ENCODE measurements at regions not wholly inside any gene's neighbourhood (a gene's known extent, or its start where the extent isn't known, plus 50 kb on each side); places are given as distances from the start of the nearest gene placed in this dataset.

GRCh38 chr9:7947577-7947976 is 148.0 kb upstream of the DMAC1 start:
- DNase-seq (ENCODE audit: low read depth in 3 of 3) = no peak

GRCh38 chr9:7946458-7946857 is 146.9 kb upstream of the DMAC1 start:
- DNase-seq (ENCODE audit: low read depth in 3 of 3) = no peak

GRCh38 chr9:7944572-7944971 is 145.0 kb upstream of the DMAC1 start:
- DNase-seq (ENCODE audit: low read depth in 3 of 3) = no peak

DNA sequence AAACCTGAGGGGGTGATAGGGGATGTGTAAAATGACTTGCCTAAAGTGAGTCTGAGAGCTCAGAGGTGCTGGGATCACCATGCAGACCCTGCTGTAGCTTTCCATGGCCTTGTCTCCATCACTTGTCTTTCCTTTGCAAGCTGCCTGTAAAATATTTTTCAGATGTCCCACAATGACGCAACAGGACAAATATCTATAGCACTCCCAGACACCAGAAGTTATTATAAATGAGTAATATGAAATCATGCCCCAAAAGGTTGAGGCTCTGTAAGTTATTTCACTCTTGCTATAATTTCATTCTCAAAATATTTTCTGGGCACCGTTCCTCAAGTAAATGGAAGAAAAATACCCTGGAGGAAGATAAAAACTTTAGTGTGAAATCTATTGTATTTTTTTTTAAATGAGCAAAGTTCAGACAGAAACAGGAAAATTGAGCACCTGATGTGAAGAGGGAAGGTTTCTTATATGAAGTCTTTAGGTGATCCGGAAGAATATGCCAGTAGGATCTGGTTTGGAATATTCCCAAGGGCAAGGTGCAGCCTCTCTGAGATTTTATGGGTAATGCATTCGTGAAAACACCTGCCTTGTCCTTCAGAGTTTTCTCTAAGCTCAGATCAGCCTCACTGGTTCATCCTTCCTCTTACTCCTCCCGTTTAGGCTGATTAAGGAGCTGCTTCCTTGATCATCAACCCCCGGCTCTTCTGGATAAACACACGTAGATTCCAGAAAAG is 138.3 kb upstream of the DMAC1 start:
- no peak for DNase-seq (ENCODE audit: low read depth in 3 of 3)

DNA sequence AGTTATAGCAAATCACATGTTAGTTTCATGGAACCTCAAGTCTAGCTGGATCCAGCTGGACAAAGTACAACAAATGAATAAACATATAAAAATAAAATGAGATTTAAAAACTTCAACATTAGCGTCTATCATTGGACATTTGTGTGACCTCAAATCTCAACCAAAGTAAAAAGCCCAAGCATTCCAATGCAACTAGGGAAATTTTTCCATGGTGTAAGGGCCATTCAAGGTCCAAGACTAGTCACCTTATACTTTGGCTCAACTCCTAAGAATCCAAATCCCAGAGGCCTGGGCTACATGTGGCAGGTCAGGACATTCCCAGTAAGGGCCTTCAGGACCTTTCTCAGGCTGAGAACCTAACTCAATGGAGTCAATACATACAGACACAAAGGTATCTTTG is 137.4 kb upstream of the DMAC1 start:
- no peak for DNase-seq (ENCODE audit: low read depth in 3 of 3)

GRCh38 chr9:7936163-7936562 is 136.6 kb upstream of the DMAC1 start:
- DNase-seq (ENCODE audit: low read depth in 3 of 3) = no peak

DNA sequence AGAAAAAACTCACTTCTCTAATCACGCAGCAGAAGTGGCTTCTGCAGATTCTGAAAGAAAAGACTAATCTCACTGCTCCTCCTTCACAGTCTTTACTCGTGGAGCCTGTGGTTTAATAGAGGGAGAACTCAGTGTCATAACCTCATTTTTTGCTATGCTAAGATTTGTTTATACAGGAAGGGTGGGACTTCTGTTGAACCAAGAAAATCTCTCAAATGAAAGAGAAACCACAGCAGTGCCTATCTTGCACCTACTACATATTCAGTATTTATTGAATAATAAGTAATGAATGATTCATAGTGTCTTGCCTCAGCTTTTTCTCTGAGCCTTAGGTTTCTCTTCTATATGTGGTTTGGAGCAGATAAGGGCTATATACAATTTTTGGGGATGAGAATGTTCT is 136.1 kb upstream of the DMAC1 start:
- DNase-seq (ENCODE audit: low read depth in 3 of 3) = no peak

GRCh38 chr9:7932767-7933166 is 133.2 kb upstream of the DMAC1 start:
- DNase-seq (ENCODE audit: low read depth in 3 of 3) = no peak

DNA sequence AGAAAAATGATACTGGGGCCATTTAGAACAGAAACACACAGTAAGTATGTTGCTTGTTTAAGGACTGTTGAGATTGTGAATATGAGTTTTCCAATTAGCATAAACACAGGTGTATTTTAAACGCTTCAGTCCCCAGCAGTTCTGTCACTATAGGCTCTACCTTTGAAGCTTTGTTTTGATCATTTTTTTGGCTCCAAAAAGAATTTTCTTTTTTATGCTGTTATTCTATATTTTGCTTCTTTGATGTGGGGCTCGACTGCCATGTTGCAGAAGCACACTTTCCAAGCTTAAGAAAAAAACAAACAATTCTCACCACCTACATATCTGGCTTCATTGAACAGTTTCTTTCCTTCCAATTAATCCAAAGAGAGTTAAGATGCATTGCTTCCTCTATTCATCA is 131.0 kb upstream of the DMAC1 start:
- no peak for DNase-seq (ENCODE audit: low read depth in 3 of 3)

DNA sequence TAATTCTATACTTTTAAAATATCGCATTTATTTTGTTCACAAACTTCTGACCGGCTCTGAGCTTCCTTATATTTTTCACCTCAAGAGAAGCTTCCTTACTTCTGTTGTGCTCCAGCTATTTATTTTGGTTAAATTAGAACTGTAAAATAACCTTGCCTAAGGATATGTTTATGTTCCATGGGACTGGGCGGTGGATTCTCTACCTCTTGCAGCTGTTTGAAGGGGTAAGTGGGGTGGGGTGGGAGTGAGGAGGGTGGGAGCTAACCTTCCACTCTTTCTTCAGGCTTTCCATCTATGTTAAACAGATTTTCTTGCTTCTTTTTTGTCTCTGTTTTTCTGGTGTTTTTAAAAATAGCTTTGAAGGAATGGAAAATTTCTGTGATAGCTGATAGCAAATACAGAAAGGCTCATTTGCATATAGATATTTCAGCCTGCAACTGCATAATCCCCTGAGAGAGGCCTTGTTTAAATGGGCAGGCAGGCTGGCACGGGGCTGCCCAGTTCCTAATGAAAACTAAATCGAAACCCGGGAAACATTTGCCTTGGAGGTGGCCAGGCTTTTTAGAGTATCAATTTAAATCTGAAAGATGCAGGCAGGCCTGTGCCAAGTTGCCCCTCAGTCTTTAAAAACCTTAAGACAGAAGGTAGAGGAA is 122.1 kb upstream of the DMAC1 start:
- DNase-seq (ENCODE audit: low read depth in 3 of 3) = no peak

GRCh38 chr9:7912037-7912535 is 112.5 kb upstream of the DMAC1 start:
- DNase-seq (ENCODE audit: low read depth in 3 of 3) = no peak

- DNase-seq (ENCODE audit: low read depth in 3 of 3) = no peak
These were observed 110.9 kb upstream of the DMAC1 start for GRCh38 chr9:7910426-7911020.

DNA sequence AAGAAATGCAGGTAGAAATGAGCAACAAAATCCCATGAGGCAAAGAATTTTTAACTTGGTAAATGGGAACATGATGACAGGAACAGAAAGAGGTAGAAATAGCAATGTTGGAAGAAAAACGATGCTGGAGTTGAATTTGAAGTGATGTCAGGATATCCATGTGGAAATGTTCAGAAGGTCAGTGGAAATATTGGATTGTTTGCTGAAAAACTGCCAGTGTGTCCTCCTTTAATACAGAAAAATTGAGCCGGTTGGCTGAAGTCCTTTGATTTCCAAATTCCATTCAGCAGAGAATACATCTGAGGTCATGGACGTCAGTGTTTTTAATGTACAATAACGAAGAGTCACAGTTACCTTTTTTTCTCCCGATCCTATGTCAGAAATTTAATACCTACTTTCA is 110.0 kb upstream of the DMAC1 start:
- DNase-seq (ENCODE audit: low read depth in 3 of 3) = no peak

DNA sequence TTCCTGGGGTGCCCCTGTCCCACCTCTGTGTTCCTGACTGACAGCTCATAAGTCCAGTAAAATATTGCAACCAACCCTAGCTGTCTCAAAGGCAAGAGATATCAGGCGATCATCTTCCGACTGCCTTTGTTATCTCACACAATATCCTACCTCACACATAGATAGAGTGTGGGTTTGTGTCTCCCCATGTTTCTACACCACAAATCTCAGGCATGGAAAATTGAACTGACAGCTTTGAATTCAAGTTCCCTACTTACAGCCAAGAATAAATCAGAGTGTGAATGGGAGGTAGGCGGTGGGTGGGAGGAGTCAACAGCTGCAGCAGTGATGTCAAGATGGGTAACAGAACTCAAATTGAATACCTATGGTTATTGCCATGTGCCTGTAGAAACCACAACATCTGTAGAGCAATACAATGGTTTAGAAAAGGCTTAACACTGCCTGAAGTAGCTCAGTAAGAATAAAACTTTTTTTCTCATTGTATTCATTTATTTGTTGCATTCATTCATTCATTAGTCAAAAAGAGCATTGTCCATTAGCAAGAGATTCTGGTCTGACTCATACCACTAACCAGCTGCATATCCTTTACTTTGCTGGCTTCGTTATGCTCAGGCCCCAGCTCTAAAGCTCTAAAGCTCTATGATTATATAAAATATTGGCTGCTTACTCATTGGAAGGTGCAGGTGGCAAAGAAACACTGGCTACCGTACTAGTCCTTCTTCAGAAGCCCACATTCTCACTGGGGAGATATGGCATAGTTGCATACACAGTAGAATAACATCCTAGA is 108.2 kb upstream of the DMAC1 start:
- DNase-seq (ENCODE audit: low read depth in 3 of 3) = no peak

DNA sequence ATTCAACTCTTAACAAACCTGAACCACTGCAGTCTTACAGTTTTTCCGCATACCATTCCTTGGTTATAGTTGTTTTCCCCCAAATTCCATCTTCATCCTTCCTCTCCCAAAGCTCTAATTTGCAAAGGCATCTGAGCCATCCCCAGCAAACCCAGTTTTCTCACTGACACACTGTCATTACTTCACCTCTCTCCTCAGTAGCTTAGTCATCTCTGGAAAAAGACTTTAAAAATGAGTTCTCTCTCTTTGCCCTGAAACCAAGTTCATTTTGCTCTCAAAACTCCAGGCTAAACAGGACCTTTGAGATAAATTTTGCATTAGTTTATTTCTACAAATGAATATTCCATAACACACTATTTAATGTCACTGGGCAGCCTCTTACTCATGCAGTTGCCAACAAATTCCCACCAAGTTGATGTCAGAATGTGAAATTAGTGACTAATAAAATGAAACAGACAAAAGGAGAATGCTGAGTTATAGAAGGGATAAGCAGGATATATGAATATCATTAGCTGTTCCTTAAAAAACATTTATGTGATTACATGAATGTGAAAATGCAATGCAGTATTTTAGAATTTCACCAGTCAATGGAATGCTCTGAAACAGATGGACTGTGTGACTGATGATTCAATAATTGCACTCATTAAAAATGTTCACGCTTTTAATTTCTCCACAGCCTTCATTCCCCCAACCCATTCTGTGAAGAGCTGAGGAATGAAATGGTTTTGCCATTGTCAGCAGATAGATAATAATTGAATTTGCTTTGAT is 107.4 kb upstream of the DMAC1 start:
- DNase-seq (ENCODE audit: low read depth in 3 of 3) = no peak

DNA sequence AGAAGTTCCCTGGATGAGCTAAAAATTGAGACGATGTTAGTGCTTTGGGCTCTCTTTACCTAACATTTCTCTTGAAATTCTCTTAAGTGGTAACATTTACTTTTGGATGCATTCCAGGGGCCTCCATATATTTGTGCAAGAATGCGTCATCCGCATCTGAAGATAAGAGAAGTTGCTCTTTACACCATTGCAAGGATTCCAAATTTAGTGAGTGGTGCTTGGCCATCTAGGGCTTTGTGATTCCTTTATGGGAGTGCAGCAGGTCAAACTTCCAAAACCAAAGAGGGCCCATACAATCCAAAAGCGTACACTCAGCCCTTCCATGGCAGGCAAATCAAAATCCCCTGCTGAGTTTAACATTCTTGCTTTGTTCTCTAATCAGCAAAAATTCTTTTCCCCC is 102.0 kb upstream of the DMAC1 start:
- DNase-seq (ENCODE audit: low read depth in 3 of 3) = no peak

- no peak for DNase-seq (ENCODE audit: low read depth in 3 of 3)
These were observed 101.0 kb upstream of the DMAC1 start for GRCh38 chr9:7900541-7900940.

GRCh38 chr9:7899753-7900152 is 100.2 kb upstream of the DMAC1 start:
- DNase-seq (ENCODE audit: low read depth in 3 of 3) = no peak

DNA sequence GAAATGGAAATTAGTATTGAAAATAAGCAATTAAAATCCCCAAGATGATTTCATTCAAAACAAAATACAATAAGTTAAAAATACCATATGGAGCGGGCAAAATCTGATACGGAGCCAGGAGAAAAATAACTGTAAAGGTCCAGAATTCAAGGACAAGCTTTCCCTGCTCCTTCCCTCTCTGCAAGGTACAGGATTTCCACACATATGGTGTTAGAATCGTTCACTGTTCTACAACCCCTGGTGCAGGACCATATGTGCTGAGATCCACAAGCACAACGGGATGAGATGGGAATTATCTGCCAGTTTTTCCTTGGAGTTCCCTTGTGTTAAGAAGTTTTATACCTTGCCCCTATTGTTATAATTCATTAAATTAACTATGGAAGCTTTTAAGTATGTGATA is 94.7 kb upstream of the DMAC1 start:
- DNase-seq (ENCODE audit: low read depth in 3 of 3) = no peak

DNA sequence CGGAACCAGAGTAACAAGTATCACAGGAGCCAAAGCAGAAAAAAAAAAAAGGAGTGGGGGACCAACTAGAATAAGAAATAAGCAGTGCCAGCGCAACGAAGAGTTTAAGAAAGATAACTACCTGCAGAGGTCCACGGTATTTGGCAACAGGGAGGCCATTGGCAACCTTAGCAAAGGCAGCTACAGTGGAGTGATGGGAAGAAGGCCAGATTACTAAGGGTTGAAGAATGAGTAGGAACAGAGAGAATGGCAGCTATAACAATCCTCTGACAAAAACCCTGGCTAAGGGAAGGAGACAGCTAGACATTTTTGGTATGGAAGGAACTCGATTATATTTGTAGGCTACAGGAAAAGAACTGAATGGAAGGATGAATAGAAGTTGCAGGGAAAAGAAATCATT is 93.4 kb upstream of the DMAC1 start:
- no peak for DNase-seq (ENCODE audit: low read depth in 3 of 3)

- DNase-seq (ENCODE audit: low read depth in 3 of 3) = peak in 1 of 3 experiments; percentile 6
These were observed 80.1 kb upstream of the DMAC1 start for GRCh38 chr9:7879551-7880245.

All from stimulated activated CD4-positive, alpha-beta T cell treated with anti-CD3 and anti-CD28 coated beads, TNF-alpha, amount 100 ng/mL, for 24 hours (primary cell).